ENCODE measurements at regions not wholly inside any gene's neighbourhood (a gene's known extent, or its start where the extent isn't known, plus 50 kb on each side); places are given as distances from the start of the nearest gene placed in this dataset.

DNA sequence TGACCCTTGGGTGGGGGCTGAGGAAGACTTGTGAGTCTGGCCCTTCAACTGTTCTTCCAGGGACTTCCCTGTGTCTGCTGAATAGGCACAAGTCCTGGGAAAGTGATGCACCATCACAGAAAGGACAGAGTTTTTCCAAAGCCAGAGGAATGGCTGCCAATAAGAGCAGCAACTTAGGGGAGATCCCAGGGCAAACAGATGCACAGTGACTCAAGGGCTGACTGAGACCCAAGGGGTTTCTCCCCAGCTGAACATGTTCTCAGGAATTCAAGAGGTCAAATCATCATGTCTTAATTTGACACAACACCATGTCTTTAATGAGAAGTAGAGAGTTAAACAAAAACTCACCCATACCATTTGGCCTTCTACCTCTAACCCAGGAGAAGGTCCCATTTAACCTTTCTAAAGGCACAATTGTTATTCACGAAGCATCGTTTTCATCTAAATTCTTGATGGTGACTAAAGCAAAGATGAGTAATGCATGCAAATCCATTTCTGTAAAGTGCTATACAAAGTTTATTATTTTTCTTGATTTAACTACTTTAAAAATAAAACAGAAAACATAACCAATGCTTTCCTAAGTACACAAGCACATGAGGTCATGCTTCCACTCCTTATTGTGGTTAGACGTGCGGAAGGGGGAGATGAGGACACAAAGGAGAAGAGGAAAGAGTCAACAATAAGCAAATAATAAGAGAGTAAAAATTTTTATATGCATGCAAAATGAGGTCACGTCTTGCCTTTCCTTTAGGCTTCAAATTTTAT is 324.1 kb downstream of the PLK2 start:
- TF ChIP-seq, protein P1, sequence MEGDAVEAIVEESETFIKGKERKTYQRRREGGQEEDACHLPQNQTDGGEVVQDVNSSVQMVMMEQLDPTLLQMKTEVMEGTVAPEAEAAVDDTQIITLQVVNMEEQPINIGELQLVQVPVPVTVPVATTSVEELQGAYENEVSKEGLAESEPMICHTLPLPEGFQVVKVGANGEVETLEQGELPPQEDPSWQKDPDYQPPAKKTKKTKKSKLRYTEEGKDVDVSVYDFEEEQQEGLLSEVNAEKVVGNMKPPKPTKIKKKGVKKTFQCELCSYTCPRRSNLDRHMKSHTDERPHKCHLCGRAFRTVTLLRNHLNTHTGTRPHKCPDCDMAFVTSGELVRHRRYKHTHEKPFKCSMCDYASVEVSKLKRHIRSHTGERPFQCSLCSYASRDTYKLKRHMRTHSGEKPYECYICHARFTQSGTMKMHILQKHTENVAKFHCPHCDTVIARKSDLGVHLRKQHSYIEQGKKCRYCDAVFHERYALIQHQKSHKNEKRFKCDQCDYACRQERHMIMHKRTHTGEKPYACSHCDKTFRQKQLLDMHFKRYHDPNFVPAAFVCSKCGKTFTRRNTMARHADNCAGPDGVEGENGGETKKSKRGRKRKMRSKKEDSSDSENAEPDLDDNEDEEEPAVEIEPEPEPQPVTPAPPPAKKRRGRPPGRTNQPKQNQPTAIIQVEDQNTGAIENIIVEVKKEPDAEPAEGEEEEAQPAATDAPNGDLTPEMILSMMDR (IDR thresholded peaks at IDR 0.05; ENCODE audit: low read depth, low read length, poor library complexity, severe bottlenecking): no peak
- no peak for TF ChIP-seq EZH2phosphoT487 (IDR thresholded peaks at IDR 0.05; ENCODE audit: borderline replicate concordance, low read length)
- Histone ChIP-seq H4K20me1 (ENCODE audit: control insufficient read depth, insufficient read depth, low read depth, low read length) (no peaks in the 10 kb centered on the region), H3K27me3 (ENCODE audit: control insufficient read depth, low read length) (no peaks in the 10 kb centered on the region), H3K36me3 (ENCODE audit: control insufficient read depth, low read length) (no peaks in the 10 kb centered on the region), H3K4me1 (ENCODE audit: control insufficient read depth, low read length) (no peaks in the 10 kb centered on the region), H3K4me2 (ENCODE audit: low read length) (no peak overlapping the region), H3K27ac (ENCODE audit: low read depth, low read length) (no peak overlapping the region), H3K79me2 (ENCODE audit: control insufficient read depth, low read length) (no peaks in the 10 kb centered on the region), H3K9me3 (ENCODE audit: control insufficient read depth, insufficient read depth, low read length) (no peaks in the 10 kb centered on the region), H3K4me3 (ENCODE audit: low read length) (no peak overlapping the region), H3K9me2 (replicated peaks; ENCODE audit: control insufficient read depth, low read length) (no peaks in the 10 kb centered on the region), H3F3A (ENCODE audit: control insufficient read depth, insufficient read depth) (no peaks in the 10 kb centered on the region)

- no peak overlapping the region for H3K4me2 ChIP-seq (ENCODE audit: low read length)
- TF ChIP-seq, protein P1 (IDR thresholded peaks at IDR 0.05; ENCODE audit: low read depth, low read length, poor library complexity, severe bottlenecking): no peak
- TF ChIP-seq EZH2phosphoT487 (IDR thresholded peaks at IDR 0.05; ENCODE audit: borderline replicate concordance, low read length): no peak
- H3K27ac ChIP-seq (ENCODE audit: low read depth, low read length): no peak overlapping the region
Measured at GRCh38 chr5:58133631-58134296, 326.1 kb downstream of the PLK2 start.

GRCh38 chr5:58133216-58133615 is 326.7 kb downstream of the PLK2 start:
- H3K79me2 ChIP-seq (ENCODE audit: control insufficient read depth, low read length): no peaks in the 10 kb centered on the region
- H3K36me3 ChIP-seq (ENCODE audit: control insufficient read depth, low read length): no peaks in the 10 kb centered on the region
- no peaks in the 10 kb centered on the region for H3K27me3 ChIP-seq (ENCODE audit: control insufficient read depth, low read length)
- no peaks in the 10 kb centered on the region for H4K20me1 ChIP-seq (ENCODE audit: control insufficient read depth, insufficient read depth, low read depth, low read length)
- no peak overlapping the region for H3K4me2 ChIP-seq (ENCODE audit: low read length)
- H3K9me2 ChIP-seq (replicated peaks; ENCODE audit: control insufficient read depth, low read length): no peaks in the 10 kb centered on the region
- no peaks in the 10 kb centered on the region for H3K4me1 ChIP-seq (ENCODE audit: control insufficient read depth, low read length)
- H3K4me3 ChIP-seq (ENCODE audit: low read length): no peak overlapping the region
- TF ChIP-seq EZH2phosphoT487 (IDR thresholded peaks at IDR 0.05; ENCODE audit: borderline replicate concordance, low read length): no peak
- TF ChIP-seq, protein P1 (IDR thresholded peaks at IDR 0.05; ENCODE audit: low read depth, low read length, poor library complexity, severe bottlenecking): no peak
- no peaks in the 10 kb centered on the region for H3F3A ChIP-seq (ENCODE audit: control insufficient read depth, insufficient read depth)
- H3K27ac ChIP-seq (ENCODE audit: low read depth, low read length): no peak overlapping the region
- no peaks in the 10 kb centered on the region for H3K9me3 ChIP-seq (ENCODE audit: control insufficient read depth, insufficient read depth, low read length)

More at GRCh38 chr5:58133631-58134296, 326.1 kb downstream of the PLK2 start:
- Histone ChIP-seq H3K79me2 (ENCODE audit: control insufficient read depth, low read length) (no peaks in the 10 kb centered on the region), H3K9me3 (ENCODE audit: control insufficient read depth, insufficient read depth, low read length) (no peaks in the 10 kb centered on the region), H3F3A (ENCODE audit: control insufficient read depth, insufficient read depth) (no peaks in the 10 kb centered on the region), H3K4me1 (ENCODE audit: control insufficient read depth, low read length) (no peaks in the 10 kb centered on the region), H4K20me1 (ENCODE audit: control insufficient read depth, insufficient read depth, low read depth, low read length) (no peaks in the 10 kb centered on the region), H3K36me3 (ENCODE audit: control insufficient read depth, low read length) (no peaks in the 10 kb centered on the region), H3K4me3 (ENCODE audit: low read length) (no peak overlapping the region), H3K27me3 (ENCODE audit: control insufficient read depth, low read length) (no peaks in the 10 kb centered on the region), H3K9me2 (replicated peaks; ENCODE audit: control insufficient read depth, low read length) (no peaks in the 10 kb centered on the region)

All from DOHH2 (cell line).